ENCODE measurements at regions not wholly inside any gene's neighbourhood (a gene's known extent, or its start where the extent isn't known, plus 50 kb on each side); places are given as distances from the start of the nearest gene placed in this dataset.

GRCh38 chr5:73303148-73304079, 130.4 kb downstream of the TMEM174 start:
- TF ChIP-seq CTCF (IDR thresholded peaks at IDR 0.05; ENCODE audit: poor library complexity), result peak; percentile 34
- TF ChIP-seq EZH2 (IDR thresholded peaks at IDR 0.05; ENCODE audit: borderline replicate concordance), result peak; percentile 70
